ENCODE measurements at regions not wholly inside any gene's neighbourhood (a gene's known extent, or its start where the extent isn't known, plus 50 kb on each side); places are given as distances from the start of the nearest gene placed in this dataset.
"Not testable (repeated sequence)": the region's sequence is repeated elsewhere in the genome, so short reads cannot be mapped to it uniquely, and the experiment has no call there.

- no peak overlapping the region for H3K4me3 ChIP-seq
- no peak overlapping the region for H3K27ac ChIP-seq
Observed at GRCh38 chr5:167081561-167081960, 1209.9 kb upstream of the WWC1 start.

DNA sequence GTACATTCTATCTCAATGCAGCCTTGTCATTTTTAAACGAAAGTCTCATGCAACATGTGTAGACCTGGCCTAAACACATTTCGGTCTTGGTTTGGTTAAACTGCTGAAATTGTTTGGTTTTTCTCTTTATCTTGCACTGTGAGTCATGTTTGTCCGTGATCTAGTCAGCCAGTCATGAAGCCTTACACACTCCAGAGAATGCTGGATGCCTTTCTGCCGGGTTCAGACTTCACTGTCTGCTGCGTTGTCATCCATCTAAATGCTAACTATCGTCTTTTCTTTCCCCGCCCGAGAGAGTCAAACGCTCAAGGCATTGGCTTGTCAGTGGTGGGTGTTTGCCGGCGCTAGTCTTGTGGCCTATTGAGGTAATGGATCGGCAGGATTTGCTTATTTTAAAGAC is 1194.6 kb upstream of the WWC1 start:
- H3K27ac ChIP-seq, result no peak overlapping the region
- H3K4me3 ChIP-seq, result no peak overlapping the region

DNA sequence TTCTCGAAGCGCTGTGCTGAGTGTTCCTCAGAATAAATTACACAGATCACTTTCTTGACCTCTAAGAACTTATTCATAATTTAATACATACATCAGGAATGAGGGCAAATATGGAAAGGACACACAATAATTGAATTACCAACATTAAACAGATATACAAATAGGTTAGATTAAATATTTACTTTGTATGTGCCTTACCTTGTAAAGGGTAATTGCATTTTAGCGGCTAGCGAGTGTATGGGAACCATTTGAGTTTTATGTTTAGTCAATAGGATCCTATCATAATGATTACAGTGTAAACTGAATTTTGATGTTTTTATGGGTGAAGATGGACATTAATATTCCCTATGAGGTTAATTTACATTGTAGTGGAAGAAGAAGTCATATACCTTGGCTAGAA is 1187.1 kb upstream of the WWC1 start:
- Histone ChIP-seq H3K4me3 (no peak overlapping the region), H3K27ac (no peak overlapping the region)

GRCh38 chr5:167105941-167106340 is 1185.5 kb upstream of the WWC1 start:
- H3K4me3 ChIP-seq, result no peak overlapping the region

GRCh38 chr5:167107684-167108083 is 1183.8 kb upstream of the WWC1 start:
- Histone ChIP-seq H3K27ac (no peak overlapping the region), H3K4me3 (no peak overlapping the region)

More at GRCh38 chr5:167105941-167106340, 1185.5 kb upstream of the WWC1 start:
- no peak overlapping the region for H3K27ac ChIP-seq

DNA sequence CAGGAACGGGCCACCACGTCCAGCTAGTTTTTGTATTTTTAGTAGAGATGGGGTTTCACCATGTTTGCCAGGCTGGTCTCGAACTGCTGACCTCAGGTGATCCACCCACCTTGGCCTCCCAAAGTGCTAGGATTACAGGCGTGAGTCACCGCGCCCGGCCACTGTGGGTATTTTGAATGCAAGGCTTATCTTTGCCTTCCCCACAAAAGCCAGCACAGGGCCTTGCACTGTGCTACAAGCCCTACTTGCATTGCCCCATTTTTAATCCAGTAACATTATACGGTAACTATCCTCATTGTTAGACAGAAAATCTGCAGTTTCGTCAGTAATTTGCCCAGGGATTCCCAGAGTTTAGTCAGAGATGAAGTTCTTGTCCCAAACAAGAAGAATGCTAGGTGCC is 1183.2 kb upstream of the WWC1 start:
- not testable (repeated sequence) for H3K27ac ChIP-seq, H3K4me3 ChIP-seq

GRCh38 chr5:167112556-167112955 is 1178.9 kb upstream of the WWC1 start:
- H3K27ac ChIP-seq, result no peak overlapping the region
- H3K4me3 ChIP-seq, result no peak overlapping the region

DNA sequence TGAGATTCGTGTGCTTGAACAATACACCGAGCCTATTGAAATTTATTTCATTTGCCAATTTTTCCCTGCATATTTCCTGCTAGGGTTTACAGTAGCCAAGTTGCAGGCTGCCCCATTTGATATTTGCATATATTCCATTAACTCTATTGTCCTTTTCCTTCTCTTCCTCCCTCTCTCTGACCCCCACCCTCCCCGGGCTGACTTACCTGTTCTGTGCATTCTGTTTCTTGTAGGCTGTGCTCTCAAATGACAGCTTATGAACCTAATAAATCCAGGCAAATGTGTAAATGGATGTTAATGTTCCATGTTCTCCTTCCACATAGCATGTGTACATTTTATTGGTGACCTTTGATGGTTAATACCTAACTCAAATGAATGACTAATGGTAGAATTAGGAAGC is 1169.2 kb upstream of the WWC1 start:
- no peak overlapping the region for H3K27ac ChIP-seq
- no peak overlapping the region for H3K4me3 ChIP-seq

DNA sequence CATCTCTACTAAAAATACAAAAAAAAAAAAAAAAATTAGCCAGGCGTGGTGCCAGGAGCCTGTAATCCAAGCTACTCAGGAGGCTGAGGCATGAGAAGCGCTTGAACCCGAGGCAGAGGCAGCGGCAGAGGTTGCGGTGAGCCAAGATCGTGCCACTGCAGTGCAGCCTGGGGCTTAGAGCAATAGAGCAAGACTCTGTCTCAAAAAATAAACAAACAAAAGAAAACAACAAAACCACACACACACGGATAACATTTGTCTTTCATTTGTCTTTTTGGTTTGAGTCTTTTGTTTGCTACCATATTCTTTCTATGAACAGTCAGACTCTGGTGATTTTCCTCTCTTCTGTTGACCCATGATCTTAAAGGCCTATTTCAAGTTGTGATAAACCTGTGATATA is 1168.3 kb upstream of the WWC1 start:
- Histone ChIP-seq H3K27ac (no peak overlapping the region), H3K4me3 (no peak overlapping the region)

DNA sequence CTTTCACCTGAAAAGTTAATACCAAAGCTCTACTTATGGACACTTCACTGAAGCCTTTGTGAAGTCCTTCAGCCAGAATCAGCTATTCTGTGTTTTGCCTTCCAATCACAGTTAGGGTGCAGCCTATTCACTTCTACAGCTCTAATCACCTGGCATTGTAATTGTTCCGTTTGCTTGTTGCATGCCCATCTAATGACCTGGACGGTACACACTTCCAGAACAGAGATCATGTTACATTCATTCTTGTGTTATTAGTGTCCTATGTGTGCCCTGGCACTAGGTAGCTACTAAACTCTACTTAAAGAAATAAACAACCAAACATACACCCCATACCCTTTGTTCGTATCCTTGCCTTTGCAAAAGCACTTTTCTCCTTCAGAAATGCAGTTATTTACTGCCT is 1162.9 kb upstream of the WWC1 start:
- H3K4me3 ChIP-seq, result no peak overlapping the region
- H3K27ac ChIP-seq, result no peak overlapping the region

- H3K27ac ChIP-seq, result no peak overlapping the region
Observed at GRCh38 chr5:167140548-167141291, 1150.7 kb upstream of the WWC1 start.

DNA sequence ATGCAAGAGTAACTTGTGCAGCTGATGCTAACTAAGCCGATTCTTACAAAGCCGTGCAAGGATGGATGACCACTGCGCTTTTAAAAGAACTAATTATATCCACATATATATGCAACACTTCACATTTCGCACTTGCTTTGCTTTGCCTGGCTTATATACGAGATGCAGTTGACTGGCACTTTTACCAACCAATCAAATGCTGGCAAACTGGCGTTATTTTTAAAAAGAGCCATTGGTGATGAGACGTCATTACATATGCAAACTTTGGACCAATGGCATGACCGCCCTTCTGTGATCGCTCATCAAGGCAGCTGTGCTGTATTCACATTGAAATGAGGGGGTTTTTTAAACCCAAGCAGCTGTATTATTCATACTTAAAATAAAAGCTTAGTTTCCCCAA is 1147.7 kb upstream of the WWC1 start:
- Histone ChIP-seq H3K27ac (no peak overlapping the region), H3K4me3 (no peak overlapping the region)

More at GRCh38 chr5:167140548-167141291, 1150.7 kb upstream of the WWC1 start:
- no peak overlapping the region for H3K4me3 ChIP-seq

DNA sequence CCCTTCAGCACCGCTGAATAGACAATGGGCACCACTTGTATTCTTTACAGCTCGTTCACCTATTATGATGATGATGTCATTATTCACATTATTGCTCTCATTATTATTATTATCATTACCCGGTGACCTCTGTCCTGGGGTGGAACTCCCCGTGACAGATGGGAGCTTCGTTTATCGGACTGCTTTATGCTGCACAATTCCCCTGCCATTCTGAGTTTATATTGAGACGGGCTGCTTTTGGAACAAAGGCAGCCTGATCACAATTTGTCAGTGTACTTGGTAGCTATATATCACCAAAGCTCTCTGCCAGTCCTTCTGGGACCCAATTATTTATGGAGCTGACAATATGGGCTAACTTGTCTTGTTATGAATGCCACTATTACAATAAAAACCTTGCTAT is 1145.6 kb upstream of the WWC1 start:
- H3K27ac ChIP-seq, result no peak overlapping the region
- no peak overlapping the region for H3K4me3 ChIP-seq

DNA sequence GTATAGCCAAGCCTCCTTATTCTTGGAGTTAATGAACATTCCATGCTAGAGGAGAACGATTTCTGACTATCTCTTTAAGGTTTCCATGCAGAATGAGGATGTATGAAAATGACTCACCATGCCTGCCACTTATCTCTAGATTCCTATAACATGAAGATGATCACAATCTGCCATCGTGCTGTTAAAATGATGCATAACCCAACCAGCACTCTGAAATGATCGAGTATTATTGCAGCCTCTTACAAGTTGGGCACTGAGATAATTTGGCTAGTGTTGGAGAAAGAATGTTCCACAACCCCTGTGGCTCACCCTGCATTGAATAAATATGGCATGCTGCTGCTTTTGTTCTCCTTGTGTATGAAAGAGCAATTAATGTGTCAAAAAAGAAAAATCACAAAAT is 1143.6 kb upstream of the WWC1 start:
- H3K4me3 ChIP-seq, result no peak overlapping the region
- H3K27ac ChIP-seq, result no peak overlapping the region

GRCh38 chr5:167150661-167151060 is 1140.8 kb upstream of the WWC1 start:
- Histone ChIP-seq H3K27ac (no peak overlapping the region), H3K4me3 (no peak overlapping the region)

- Histone ChIP-seq H3K4me3 (no peak overlapping the region), H3K27ac (no peak overlapping the region)
Observed at GRCh38 chr5:167152561-167152960, 1138.9 kb upstream of the WWC1 start.

DNA sequence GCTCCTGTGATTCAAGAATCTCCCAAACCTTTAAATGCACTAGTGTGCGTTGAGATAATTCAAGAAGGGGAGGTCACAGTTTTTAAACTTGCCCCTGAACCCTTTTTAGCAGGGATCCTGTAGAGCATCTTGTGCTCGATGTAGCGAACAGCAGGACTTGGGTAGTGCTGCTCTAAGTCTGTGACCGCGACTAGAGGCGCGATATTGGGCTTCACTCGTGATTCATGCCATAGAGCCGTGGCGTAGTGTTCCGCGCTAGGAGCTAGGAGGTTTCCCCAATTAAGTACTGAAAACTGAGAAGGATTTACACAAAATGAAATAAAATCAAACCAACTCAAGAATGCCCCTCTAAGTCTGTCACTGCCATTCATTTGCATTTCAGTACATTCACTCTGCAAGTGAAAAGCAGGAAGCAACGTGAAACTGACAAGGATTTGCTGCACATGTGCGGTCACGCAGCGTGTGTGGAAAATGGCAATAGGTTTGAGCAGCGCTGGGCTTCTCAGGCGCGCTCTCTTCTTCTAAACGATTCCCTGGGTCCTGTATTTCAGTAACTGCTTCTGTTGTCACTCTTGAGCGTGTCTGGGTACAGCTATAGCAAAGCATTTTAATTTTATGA is 1135.9 kb upstream of the WWC1 start:
- H3K27ac ChIP-seq, result no peak overlapping the region
- no peak overlapping the region for H3K4me3 ChIP-seq

DNA sequence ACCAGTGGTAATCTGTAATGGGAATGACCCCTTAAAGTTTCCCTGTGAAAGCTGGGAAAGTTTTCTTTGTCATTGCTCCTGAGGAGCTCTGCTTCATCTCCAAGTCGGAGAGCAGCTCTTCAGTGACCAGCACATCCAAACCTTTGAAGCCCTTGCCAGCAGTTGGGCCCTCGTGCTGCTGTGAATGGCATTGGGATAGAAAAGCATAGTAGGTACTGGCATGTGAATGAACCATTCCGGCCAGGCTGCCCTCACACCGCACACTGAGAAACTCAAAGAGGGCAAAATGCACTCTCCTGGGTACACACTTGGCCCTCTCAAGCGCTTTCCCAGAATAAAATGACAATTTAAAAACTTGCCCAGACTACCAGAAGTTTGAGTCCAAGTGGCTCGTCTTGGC is 1135.0 kb upstream of the WWC1 start:
- Histone ChIP-seq H3K27ac (no peak overlapping the region), H3K4me3 (no peak overlapping the region)

DNA sequence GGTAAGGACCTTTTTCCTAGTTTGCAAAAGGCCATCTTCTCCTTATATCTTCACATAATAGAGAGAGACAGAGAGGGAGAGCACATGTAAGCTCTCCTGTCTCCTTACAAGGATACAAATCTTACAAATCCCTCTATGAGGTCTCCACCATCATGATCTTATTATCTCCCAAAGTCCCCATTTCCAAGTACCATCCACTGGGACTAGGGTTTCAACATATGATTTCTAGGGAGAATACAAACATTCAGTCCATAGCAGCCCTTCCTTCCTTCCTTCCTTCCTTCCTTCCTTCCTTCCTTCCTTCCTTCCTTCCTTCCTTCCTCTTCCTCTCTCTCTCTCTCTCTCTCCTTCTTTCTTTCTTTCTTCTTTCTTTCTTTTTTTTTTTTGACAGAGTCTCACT is 1132.9 kb upstream of the WWC1 start:
- H3K4me3 ChIP-seq, result no peak overlapping the region
- no peak overlapping the region for H3K27ac ChIP-seq

- Histone ChIP-seq H3K27ac (no peak overlapping the region), H3K4me3 (no peak overlapping the region)
Observed at GRCh38 chr5:167160388-167160787, 1131.1 kb upstream of the WWC1 start.

DNA sequence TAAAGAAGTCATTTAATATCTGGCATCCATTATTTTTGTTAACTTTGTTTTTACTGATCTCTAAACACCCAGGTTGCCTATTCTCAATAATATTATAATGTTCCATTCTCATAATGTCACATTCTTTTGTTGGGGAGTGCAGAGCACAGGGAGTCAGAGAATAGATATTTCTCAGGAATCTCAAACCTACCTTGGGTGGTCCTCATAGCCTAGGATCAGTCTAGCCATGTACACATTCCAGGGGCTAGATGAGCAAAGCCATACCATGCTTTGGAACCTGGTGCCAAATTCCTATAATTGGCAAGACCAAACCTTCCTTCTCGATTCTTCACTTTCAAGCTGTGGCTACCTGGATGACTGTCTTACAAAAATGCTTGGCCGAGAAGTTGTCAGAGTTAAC is 1124.7 kb upstream of the WWC1 start:
- Histone ChIP-seq H3K4me3 (no peak overlapping the region), H3K27ac (no peak overlapping the region)
